NCI-H2171 (cell line): ENCODE measurements at regions not wholly inside any gene's neighbourhood (a gene's known extent, or its start where the extent isn't known, plus 50 kb on each side); places are given as distances from the start of the nearest gene placed in this dataset.
"Not testable (repeated sequence)": the region's sequence is repeated elsewhere in the genome, so short reads cannot be mapped to it uniquely, and the experiment has no call there.

ENCODE experiments used
- DNase-seq: peaks from one replicate; lab custom pipeline; 2025; lab: John Stamatoyannopoulos, UW

GRCh38 chr5:125209650-125210049 lies 463.2 kb upstream of the ZNF608 start:
- DNase-seq = no peak

GRCh38 chr5:125210242-125210947 lies 464.0 kb upstream of the ZNF608 start:
- DNase-seq = no peak

- DNase-seq = no peak
Measured at GRCh38 chr5:125214080-125214479, 467.6 kb upstream of the ZNF608 start.

GRCh38 chr5:125215593-125215992 lies 469.2 kb upstream of the ZNF608 start:
- no peak for DNase-seq

GRCh38 chr5:125219710-125220109 lies 473.3 kb upstream of the ZNF608 start:
- no peak for DNase-seq

GRCh38 chr5:125220284-125220683 lies 473.8 kb upstream of the ZNF608 start:
- DNase-seq = no peak

- DNase-seq = no peak
Measured at GRCh38 chr5:125222597-125223240, 476.3 kb upstream of the ZNF608 start.

GRCh38 chr5:125225424-125225823 lies 479.0 kb upstream of the ZNF608 start:
- no peak for DNase-seq

- DNase-seq = no peak
Measured at GRCh38 chr5:125226825-125227224, 480.4 kb upstream of the ZNF608 start.

GRCh38 chr5:125227333-125228095 lies 481.1 kb upstream of the ZNF608 start:
- no peak for DNase-seq

GRCh38 chr5:125228363-125229070 lies 482.1 kb upstream of the ZNF608 start:
- DNase-seq = no peak

GRCh38 chr5:125229556-125229955 lies 483.1 kb upstream of the ZNF608 start:
- no peak for DNase-seq

GRCh38 chr5:125232779-125233230 lies 486.4 kb upstream of the ZNF608 start:
- DNase-seq = no peak

GRCh38 chr5:125233944-125234343 lies 487.5 kb upstream of the ZNF608 start:
- DNase-seq = no peak

- DNase-seq = no peak
Measured at GRCh38 chr5:125236007-125236406, 489.6 kb upstream of the ZNF608 start.

- no peak for DNase-seq
Measured at GRCh38 chr5:125236981-125237380, 490.5 kb upstream of the ZNF608 start.

- no peak for DNase-seq
Measured at GRCh38 chr5:125244531-125244930, 498.1 kb upstream of the ZNF608 start.

GRCh38 chr5:125245216-125245615 lies 498.8 kb upstream of the ZNF608 start:
- DNase-seq = no peak

GRCh38 chr5:125249400-125249799 lies 503.0 kb upstream of the ZNF608 start:
- no peak for DNase-seq

- no peak for DNase-seq
Measured at GRCh38 chr5:125251703-125252102, 505.3 kb upstream of the ZNF608 start.

- DNase-seq = not testable (repeated sequence)
Measured at GRCh38 chr5:125253634-125254033, 507.2 kb upstream of the ZNF608 start.

- no peak for DNase-seq
Measured at GRCh38 chr5:125254267-125254666, 507.8 kb upstream of the ZNF608 start.
